ENCODE measurements at regions not wholly inside any gene's neighbourhood (a gene's known extent, or its start where the extent isn't known, plus 50 kb on each side); places are given as distances from the start of the nearest gene placed in this dataset.
"Not testable (repeated sequence)": the region's sequence is repeated elsewhere in the genome, so short reads cannot be mapped to it uniquely, and the experiment has no call there.

- no peak for TF ChIP-seq CTCF (IDR thresholded peaks at IDR 0.05; ENCODE audit: borderline replicate concordance, extremely low read depth, insufficient read depth)
- H3K36me3 ChIP-seq (ENCODE audit: control insufficient read depth in 2 of 3, insufficient read depth in 3 of 3, low read length in 3 of 3) = no peaks in the 10 kb centered on the region
- H3K9ac ChIP-seq (ENCODE audit: low read length in 3 of 3) = no peak overlapping the region
- no peaks in the 10 kb centered on the region for H3K9me3 ChIP-seq (ENCODE audit: control insufficient read depth in 2 of 3, insufficient read depth in 1 of 3, low read length in 3 of 3)
- intact Hi-C loops (cut with DNase I) = no loop called here
- H3K27me3 ChIP-seq (ENCODE audit: control insufficient read depth, insufficient read depth, low read length) = no peaks in the 10 kb centered on the region
- no peak for FAIRE-seq
- no peak overlapping the region for H3K4me3 ChIP-seq (ENCODE audit: low read length in 3 of 3)
- no peak for DNase-seq
- no peaks in the 10 kb centered on the region for H3K4me1 ChIP-seq (ENCODE audit: control insufficient read depth in 2 of 3, insufficient read depth in 2 of 3, low read depth in 1 of 3, low read length in 3 of 3)
- no peak overlapping the region for H3K27ac ChIP-seq (ENCODE audit: low read depth in 2 of 2, low read length in 2 of 2)
Measured at GRCh38 chr2:224151680-224152310, 112.7 kb upstream of the SERPINE2 start.

- Histone ChIP-seq H3K9me3 (ENCODE audit: control insufficient read depth in 2 of 3, insufficient read depth in 1 of 3, low read length in 3 of 3) (no peaks in the 10 kb centered on the region), H3K4me3 (ENCODE audit: low read length in 3 of 3) (no peak overlapping the region), H3K4me1 (ENCODE audit: control insufficient read depth in 2 of 3, insufficient read depth in 2 of 3, low read depth in 1 of 3, low read length in 3 of 3) (peaks cover 0 to under 1% (median 0%) of the 10 kb centered on the region in 3 donors), H3K27ac (ENCODE audit: low read depth in 2 of 2, low read length in 2 of 2) (no peak overlapping the region), H3K36me3 (ENCODE audit: control insufficient read depth in 2 of 3, insufficient read depth in 3 of 3, low read length in 3 of 3) (no peaks in the 10 kb centered on the region), H3K27me3 (ENCODE audit: control insufficient read depth, insufficient read depth, low read length) (no peaks in the 10 kb centered on the region), H3K9ac (ENCODE audit: low read length in 3 of 3) (no peak overlapping the region)
- intact Hi-C loops (cut with DNase I) = no loop called here
- FAIRE-seq (no peak), DNase-seq (no peak)
- TF ChIP-seq CTCF (IDR thresholded peaks at IDR 0.05; ENCODE audit: borderline replicate concordance, extremely low read depth, insufficient read depth) = no peak
Measured at GRCh38 chr2:224151161-224151560, 112.1 kb upstream of the SERPINE2 start.

- FAIRE-seq, DNase-seq: not testable (repeated sequence)
Measured at GRCh38 chr2:224148058-224148457, 109.0 kb upstream of the SERPINE2 start.

GRCh38 chr2:224147174-224147573 is 108.1 kb upstream of the SERPINE2 start:
- FAIRE-seq (no peak), DNase-seq (no peak)
- H3K27me3 ChIP-seq (ENCODE audit: control insufficient read depth, insufficient read depth, low read length) = no peaks in the 10 kb centered on the region
- H3K4me3 ChIP-seq (ENCODE audit: low read length in 3 of 3) = no peak overlapping the region
- no peak for TF ChIP-seq CTCF (IDR thresholded peaks at IDR 0.05; ENCODE audit: borderline replicate concordance, extremely low read depth, insufficient read depth)
- H3K9ac ChIP-seq (ENCODE audit: low read length in 3 of 3) = no peak overlapping the region
- H3K4me1 ChIP-seq (ENCODE audit: control insufficient read depth in 2 of 3, insufficient read depth in 2 of 3, low read depth in 1 of 3, low read length in 3 of 3) = peaks cover 0 to 6% (median 0%) of the 10 kb centered on the region in 3 donors
- intact Hi-C loops (cut with DNase I) = no loop called here
- H3K27ac ChIP-seq (ENCODE audit: low read depth in 2 of 2, low read length in 2 of 2) = no peak overlapping the region
- H3K9me3 ChIP-seq (ENCODE audit: control insufficient read depth in 2 of 3, insufficient read depth in 1 of 3, low read length in 3 of 3) = no peaks in the 10 kb centered on the region
- no peaks in the 10 kb centered on the region for H3K36me3 ChIP-seq (ENCODE audit: control insufficient read depth in 2 of 3, insufficient read depth in 3 of 3, low read length in 3 of 3)

More at GRCh38 chr2:224148058-224148457, 109.0 kb upstream of the SERPINE2 start:
- H3K4me3 ChIP-seq (ENCODE audit: low read length in 3 of 3); H3K36me3 ChIP-seq (ENCODE audit: control insufficient read depth in 2 of 3, insufficient read depth in 3 of 3, low read length in 3 of 3); intact Hi-C loops (cut with DNase I); H3K27ac ChIP-seq (ENCODE audit: low read depth in 2 of 2, low read length in 2 of 2); H3K27me3 ChIP-seq (ENCODE audit: control insufficient read depth, insufficient read depth, low read length); H3K4me1 ChIP-seq (ENCODE audit: control insufficient read depth in 2 of 3, insufficient read depth in 2 of 3, low read depth in 1 of 3, low read length in 3 of 3); H3K9ac ChIP-seq (ENCODE audit: low read length in 3 of 3); H3K9me3 ChIP-seq (ENCODE audit: control insufficient read depth in 2 of 3, insufficient read depth in 1 of 3, low read length in 3 of 3): not testable (repeated sequence)

Measured in kidney (tissue), 13 donors.